Epithelial cell of prostate (primary cell): ENCODE measurements at regions not wholly inside any gene's neighbourhood (a gene's known extent, or its start where the extent isn't known, plus 50 kb on each side); places are given as distances from the start of the nearest gene placed in this dataset.
"Not testable (repeated sequence)": the region's sequence is repeated elsewhere in the genome, so short reads cannot be mapped to it uniquely, and the experiment has no call there.

Source experiments
- DNase-seq: peaks from one replicate; pipeline ENCODE4 v3.0.0-alpha.2; 2011; ENCODE audit warnings: low read depth, low spot score
- H3K27ac ChIP-seq: fragments of 450-650 bp; 2 replicates; pipeline ENCODE4 v1.5.1; 2017; ENCODE audit warnings: mild to moderate bottlenecking

DNA sequence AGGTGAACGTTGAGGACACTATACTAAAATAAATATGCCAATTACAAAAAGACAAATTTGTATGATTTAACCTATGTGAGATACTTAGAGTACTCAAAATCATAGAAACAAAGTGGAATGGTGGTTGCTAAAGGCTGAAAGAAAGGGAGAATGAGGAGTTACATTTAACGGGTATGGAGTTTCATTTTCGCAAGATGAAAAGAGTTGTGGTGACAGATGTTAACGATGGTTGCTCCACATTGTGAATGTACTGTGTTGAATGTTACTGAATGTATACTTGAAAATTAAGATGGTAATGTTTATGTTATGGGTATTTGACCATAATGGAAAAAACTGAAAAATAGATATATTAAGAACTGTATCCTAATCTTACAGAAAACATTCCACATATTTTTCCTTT lies 51.3 kb upstream of the MOCS2 start:
- no peak for DNase-seq
- H3K27ac ChIP-seq: no peak overlapping the region

DNA sequence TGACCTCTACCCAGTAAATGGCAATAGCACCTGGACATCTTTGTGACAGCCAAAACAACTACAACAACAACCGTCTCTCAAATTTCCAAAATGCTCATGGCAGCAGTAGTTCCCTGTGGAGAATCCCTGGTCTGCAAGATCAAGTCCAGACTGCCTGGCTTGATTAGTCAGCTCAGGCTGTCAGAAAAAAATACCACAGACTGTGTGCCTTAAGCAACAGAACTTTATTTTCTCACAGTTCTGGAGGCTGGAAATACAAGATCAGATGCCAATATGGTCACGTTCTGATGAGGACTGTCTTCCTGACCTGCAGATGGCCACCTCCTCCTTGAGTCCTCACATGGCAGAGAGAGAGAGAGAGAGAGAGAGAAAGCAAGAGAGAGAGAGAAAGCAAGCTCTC lies 52.3 kb upstream of the MOCS2 start:
- no peak overlapping the region for H3K27ac ChIP-seq
- DNase-seq: peak; percentile 18

DNA sequence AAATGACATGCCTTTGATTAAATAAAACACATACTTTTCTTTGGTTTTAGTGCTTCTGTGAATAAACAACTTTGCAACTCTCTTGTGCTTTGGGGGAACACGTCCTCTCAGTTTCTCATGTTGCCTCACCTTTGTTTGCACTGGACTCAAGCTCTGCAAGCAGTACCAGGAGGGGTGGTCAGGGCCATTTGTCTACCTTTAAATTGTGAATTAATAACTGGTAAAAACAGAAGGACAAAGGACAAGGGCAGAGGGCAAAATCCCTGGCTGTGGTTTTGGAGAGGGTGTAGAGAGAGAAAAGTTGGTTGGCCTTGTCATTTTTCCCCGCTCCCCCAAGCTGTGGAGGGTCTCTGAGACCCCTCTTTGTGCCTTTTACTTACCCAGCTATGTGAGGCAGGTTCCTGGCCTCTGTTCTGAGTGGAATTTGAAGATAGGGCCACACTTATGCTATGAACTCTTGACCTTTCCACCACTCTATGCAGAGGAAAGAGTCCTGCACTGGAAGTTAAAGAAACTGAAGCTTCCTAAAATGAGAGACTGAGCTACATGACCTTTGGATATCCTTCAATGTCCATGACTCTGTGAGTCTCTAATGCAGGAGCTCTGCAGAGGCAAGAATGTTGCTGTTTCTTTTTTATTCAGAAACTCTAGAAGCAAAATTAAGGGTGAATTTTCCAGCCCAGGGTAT lies 55.1 kb upstream of the MOCS2 start:
- DNase-seq: no peak
- H3K27ac ChIP-seq: no peak overlapping the region

DNA sequence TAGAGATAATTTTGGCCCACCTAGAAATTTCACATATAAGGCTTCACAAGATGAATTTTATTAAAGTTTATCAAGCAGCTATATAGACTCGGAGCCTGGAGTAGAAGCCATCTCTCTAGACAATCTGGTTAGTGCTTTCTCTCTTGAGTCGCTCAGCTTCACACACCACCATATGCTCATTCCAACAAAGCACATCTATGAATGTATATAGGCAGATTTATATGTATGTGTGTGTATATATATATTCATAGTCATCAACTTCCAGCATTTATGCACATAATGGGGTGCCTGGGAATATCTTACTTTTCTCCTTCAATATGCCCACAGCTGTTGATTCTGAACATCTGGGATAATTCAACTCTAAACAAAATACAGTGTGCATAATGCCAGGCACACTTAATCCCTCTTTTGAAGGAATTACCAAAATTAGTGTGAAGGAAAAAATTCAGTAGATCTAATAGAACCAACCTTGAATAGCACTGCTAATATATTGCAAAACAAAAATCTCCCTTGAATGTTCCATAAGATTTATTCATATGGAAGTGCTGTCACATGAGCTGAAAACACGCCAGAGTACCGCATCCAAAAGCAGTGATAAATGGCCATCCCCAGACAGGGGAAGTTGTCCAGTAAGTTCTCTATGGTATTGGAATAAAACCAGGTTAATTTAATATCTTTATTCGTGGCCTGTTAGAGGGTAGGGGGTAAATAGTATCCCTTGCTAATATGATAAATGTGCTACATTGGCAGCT lies 56.0 kb upstream of the MOCS2 start:
- no peak for DNase-seq
- no peak overlapping the region for H3K27ac ChIP-seq

DNA sequence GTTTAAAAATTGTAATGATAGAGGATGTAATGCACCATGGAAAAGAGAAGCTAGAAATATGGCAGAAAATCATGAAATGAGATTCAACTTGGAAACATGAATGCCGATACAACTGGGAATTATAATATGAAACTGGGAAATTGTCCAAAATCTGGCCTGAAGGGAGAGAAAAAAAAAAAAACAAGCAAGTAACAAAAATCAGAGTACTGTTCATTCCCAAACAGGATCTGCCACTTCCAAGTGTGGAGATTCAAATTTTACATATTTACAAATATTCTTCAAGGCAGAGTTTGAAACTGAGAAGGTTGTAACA lies 56.6 kb upstream of the MOCS2 start:
- H3K27ac ChIP-seq: no peak overlapping the region
- no peak for DNase-seq

DNA sequence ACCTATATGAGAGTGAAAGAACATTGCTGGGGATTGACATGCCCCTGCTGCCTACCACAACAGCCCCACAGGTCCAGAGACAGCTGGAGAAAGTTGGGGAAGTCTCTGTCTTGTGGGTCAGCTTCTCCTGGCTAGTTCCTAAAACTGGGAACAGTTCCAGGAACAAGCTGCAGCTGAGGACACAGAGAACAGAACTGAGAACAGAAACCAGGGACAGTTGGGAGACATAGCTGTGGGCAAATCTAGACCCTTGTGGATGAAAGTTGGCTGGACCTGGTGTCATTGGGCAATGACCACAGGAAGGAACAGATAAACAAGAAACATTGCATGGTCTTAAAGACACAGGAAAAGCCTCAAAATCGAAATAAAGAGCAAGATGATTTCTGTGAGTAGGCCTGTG lies 58.3 kb upstream of the MOCS2 start:
- no peak for DNase-seq
- no peak overlapping the region for H3K27ac ChIP-seq

DNA sequence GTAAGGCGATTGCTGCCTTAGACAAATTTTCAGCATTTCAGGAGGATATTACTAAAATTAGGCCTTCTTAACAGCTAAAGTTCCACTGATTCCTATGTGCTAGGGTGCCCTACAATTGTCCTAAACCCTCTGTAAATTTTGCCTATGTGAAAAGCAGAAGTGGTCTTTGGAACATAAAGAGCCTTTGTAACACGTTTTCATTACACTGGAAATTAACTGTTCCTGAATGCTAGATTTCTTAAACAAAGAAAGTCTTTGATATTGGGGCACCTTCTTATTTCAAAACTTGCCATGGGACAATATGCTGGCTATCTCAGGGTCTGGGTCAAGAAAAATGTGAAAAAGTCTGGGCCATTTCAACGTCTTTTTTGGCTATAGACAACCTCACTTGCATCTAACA lies 60.4 kb upstream of the MOCS2 start:
- no peak overlapping the region for H3K27ac ChIP-seq
- no peak for DNase-seq

DNA sequence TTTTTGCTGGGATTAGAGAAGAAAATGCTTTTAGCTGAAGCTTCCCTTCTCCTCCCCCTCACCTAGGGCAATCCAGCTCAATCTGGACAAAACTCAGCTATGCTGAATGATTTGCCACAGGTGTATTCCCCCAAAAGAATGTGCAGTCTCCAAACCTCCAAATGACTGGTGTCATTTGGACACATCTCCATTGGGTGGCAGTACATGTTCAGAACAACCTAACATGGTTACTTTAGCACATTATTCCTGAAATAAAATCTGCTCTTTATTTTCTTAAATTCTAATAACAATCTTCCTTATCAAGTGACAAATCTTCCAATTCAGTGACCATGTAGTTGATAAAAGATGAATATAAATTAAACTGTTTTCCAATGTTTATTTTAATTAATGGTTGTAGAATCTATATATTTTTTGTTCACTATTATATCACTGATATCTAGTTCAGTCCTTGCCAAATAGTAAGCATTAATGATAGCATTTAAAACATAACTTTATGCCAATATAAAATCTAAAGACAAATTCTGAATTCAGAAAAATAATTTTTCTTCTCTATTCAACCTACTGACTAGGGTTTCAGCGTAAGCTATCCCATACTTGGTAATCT lies 61.3 kb upstream of the MOCS2 start:
- peak overlapping the region; percentile 66 for H3K27ac ChIP-seq
- peak; percentile 8 for DNase-seq

DNA sequence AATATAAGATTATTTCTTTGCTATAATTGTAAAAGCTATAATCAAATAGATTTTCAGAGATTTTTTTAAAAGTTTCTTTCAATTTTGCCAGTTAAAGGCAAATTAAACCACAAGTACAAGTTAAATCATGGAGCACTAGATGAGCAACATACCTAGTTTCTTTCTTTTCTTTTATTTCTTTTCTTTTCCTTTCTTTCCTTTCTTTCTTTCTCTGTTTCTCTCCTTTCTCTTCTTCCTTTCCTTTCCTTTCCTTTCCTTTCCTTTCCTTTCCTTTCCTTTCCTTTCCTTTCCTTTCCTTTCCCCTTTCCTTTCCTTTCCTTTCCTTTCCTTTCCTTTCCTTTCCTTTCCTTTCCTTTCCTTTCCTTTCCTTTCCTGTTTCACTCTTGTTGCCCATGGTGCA lies 62.5 kb upstream of the MOCS2 start:
- not testable (repeated sequence) for DNase-seq
- H3K27ac ChIP-seq: peak overlapping the region; percentile 66

DNA sequence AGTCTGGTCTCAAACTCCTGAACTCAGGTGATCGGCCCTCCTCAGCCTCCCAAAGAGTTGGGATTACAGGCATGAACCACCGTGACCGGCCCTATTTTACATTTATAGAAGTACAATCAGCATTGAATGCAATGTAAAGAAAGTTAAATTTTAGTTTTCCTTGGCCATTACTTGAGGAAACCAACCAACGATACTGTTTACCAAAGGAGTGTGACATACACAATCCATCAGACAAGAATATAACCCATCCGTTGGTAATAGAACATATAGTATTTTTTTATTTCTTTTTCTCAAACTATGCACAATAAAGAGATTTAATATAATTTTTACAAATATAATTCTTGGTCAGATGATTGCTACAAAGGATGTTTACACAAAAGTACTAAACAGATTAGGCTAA lies 63.1 kb upstream of the MOCS2 start:
- no peak for DNase-seq
- H3K27ac ChIP-seq: peak overlapping the region; percentile 66

DNA sequence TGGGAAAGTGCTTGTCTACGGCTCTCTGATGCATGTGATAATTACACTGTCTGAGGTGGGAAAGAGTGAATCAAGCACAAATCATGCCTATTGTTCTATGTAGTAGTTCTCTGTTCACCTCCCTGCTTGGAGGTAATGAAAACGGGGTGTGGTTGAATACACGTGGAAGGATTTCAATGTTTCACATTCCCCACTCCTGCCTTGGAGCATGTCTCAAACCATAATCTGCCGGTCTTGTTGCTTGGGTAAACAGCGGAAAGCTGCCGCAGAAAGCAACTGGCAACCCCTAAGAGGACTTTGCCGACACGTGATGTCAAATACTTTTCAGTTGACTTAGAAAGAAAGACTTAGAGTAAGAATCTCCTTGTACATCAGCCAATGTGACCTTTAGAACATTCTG lies 63.5 kb upstream of the MOCS2 start:
- DNase-seq: peak; percentile 86
- H3K27ac ChIP-seq: peak overlapping the region; percentile 66

DNA sequence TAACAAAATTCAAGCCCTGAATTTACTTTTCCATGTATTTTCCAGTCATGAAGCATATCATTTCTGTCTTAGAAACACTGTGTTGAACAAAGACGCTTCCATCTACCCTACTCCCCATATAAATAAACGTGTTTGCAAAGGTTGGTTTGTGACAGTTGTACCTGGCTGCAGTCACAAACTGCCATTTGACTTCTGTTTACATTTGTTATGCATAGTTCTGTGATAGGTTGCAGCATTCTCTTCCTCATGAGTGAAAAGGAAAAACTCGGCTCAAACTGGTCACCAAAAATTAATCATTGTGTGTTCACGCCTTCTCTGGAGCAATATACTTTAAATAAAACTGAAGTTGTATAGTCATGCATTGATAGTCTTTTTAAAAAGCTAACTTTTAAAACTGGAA lies 69.3 kb upstream of the MOCS2 start:
- DNase-seq: no peak
- no peak overlapping the region for H3K27ac ChIP-seq

DNA sequence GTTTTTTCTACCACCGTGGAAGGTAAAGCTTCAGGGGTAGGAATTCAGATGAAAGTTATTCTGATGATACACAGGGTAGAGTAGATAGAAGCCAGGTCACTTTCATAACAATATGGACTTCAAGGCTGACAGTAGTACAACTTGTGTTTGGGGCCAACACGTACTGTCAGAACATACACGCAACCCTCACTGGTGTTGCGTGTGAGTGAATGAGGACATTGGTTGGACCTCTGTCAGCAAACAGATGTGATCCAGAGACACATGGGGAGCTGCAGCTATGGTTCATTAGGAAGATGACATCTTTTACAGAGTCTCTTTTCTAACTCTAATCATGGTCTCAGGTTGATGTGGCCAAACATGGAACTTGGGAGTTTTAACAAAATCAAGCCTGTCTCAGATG lies 70.1 kb upstream of the MOCS2 start:
- DNase-seq: no peak
- H3K27ac ChIP-seq: no peak overlapping the region

DNA sequence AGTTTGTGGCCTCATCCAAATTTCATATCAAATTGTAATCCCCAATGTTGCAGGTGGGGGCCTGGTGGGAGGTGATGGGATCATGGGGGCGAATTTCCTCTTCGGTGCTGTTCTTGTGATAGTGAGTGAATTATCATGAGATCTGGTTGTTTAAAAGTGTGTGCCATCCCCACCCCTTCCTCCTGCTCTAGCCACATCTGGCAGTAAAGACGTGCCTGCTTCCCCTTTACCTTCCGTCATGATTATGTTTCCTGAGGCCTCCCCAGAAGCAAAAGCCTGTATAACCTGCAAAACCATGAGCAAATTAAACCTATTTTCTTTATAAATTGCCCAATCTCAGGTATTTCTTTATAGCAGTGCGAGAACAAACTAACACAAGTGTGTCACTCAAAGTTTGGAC lies 71.0 kb upstream of the MOCS2 start:
- no peak overlapping the region for H3K27ac ChIP-seq
- DNase-seq: no peak

DNA sequence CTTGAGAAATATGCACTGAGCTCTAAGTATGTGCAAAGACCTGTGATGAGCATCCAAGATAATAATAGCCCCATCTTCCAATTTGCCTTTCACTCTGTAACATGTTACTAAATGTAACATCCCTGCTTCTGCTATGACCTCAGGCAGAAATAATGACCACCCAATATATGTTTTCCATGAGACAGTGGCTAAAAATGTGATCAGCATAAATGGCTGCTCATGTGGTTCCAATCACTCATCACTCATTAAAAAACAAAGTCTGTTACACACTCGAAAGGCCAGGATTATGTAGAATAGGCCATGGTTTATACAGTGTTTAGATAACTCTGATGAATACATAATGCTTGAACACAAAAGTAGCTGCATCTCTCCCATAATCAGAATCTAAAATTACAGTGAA lies 71.4 kb upstream of the MOCS2 start:
- H3K27ac ChIP-seq: no peak overlapping the region
- no peak for DNase-seq

DNA sequence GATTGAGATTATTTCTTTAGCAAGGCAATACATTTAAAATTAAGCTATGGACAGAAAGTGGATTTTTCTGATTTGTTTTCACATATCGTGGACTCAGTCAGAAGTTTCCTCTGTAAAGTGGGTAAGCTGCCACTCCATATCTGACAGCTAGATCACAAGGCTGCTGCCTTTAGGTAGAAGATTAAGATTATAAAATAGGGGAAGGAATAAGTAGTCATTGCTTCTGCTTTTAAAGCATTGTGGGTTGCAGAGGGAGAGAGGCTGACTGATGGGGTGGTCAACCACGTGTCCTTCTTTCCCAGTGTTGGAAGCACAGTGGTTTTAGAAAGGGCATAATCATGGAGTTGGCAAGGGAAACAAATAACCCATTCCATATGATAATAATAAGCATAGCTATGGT lies 74.3 kb upstream of the MOCS2 start:
- H3K27ac ChIP-seq: no peak overlapping the region
- DNase-seq: no peak

DNA sequence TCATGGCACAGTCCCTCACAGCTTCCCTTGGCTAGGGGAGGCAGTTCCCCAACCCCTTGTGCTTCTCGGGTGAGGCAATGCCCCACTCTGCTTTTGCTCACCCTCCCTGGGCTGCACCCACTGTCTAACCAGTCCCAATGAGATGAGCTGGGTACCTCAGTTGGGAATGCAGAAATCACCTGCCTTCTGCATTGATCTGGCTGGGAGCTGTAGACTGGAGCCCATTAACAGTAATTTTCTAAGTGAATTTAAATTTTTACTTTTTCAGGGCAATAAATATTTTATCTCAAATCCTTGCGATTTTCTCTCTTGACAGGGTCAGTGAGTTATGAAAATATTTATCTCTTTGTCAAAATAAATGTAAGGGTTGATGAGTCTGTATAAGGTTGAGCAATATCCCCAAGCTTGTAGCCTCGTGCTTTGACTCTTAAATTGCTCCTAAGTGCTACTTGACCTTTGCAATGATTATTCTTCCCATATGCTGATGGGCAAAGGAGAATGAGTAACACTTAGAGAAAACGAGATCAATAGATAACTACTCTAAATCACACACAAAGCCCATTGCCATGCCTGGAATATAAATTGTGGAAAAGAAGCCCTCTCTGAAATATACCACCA lies 82.1 kb upstream of the MOCS2 start:
- no peak overlapping the region for H3K27ac ChIP-seq
- no peak for DNase-seq

DNA sequence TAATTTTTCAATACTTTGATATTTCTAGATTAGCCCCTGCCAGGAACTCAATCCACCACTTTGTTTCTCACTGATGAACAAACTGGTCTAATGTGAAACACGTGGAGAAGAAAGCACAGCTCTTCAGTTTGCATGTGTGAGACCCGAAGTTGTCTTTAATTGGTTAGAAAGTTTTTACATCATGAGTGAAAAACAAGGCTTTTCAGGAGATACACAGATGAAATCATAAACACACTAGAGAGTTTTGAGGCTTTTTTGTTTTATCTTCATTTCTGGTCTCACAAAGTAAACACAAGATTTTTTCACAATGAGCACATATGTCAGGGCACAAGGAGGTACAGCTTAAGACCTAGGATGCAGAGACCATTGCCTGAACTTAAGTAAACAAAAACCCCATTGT lies 84.5 kb upstream of the MOCS2 start:
- no peak overlapping the region for H3K27ac ChIP-seq
- no peak for DNase-seq

DNA sequence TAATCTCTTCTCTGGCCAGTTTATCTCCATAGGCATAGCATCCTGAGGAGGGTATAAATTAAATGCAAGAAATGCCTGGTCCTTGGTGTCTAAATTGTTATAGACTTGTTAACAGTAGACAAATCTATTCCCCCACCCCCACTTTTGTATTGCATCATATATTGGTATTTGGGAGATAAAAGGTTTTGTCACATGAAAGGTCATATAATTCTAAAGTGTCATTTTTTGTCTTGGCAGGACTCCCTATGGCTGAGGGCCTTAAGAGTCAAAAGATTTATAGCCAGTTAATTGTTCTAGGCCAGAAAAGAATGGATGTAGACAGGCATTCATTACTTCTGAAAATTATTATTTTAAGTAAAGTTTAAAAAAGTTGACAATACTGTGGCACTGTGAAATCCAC lies 90.3 kb upstream of the MOCS2 start:
- no peak for DNase-seq
- H3K27ac ChIP-seq: no peak overlapping the region

DNA sequence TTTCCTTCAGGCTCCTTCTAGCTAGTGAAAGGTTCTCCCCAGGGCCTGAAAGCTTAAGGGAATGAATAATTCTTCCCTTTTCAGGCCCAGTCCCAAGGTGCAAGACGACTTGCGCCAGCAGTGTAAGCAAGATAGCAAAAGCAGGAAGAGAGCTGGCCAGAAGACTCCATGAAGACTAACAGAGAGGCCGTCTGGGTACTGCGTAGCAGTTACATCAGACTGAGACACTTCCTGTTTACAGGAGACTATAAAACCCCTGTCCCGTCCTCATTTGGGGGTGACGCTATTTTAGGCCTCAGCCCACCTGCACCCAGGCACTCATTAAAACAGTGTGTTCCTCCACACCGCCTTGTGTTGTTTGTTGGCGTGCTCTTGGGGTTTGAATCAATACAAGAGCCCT lies 90.7 kb upstream of the MOCS2 start:
- DNase-seq: no peak
- H3K27ac ChIP-seq: no peak overlapping the region

DNA sequence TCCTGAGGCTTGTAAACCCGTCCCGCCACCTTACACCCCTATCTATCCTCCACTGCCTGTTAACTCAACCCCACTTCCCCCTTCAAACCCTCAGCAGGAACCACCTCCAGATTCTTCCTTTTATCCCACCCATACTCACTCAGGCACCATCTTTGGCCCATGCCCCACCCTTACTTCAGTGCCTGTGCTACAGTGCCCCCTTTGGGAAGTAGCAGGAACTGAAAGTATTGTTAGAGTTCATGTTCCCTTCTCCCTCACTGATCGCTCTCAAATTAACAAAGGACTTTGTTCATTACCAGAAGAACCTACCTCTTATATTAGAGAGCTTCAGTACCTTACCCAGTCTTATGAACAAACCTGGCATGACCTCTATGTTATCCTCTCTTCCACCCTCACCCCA lies 92.2 kb upstream of the MOCS2 start:
- H3K27ac ChIP-seq: no peak overlapping the region
- no peak for DNase-seq

DNA sequence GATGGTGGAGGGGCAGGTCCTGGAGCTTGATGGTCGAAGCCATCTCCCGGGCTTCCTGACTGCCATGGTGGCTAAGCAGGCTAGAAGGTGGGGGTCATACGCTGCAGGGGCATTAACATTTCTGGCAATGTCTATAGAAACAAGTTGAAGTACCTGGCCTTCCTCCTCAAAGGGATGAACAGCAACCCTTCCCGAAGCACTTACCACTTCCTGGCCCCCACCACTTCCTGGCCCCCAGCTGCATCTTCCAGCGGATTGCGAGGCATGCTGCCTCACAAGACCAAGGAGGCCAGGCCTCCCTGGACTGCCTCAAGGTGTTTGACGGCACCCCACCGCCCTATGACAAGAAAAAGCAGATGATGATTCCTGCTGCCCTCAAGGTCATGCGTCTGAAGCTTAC lies 97.0 kb upstream of the MOCS2 start:
- no peak overlapping the region for H3K27ac ChIP-seq
- no peak for DNase-seq
